Heart right ventricle (tissue), 16 donors: ENCODE measurements at regions not wholly inside any gene's neighbourhood (a gene's known extent, or its start where the extent isn't known, plus 50 kb on each side); places are given as distances from the start of the nearest gene placed in this dataset.

Experiments
- ATAC-seq, 8 donors: fragments of 200-7000 bp; cut with Tn5 transposase; one replicate each; pipeline ENCODE4 v1.9.1; 2020; ENCODE audit warnings: mild to moderate bottlenecking in 8 of 8, moderate library complexity in 8 of 8, moderate number of reproducible peaks in 1 of 8
- DNase-seq, 2 donors: peaks; one replicate each; pipeline ENCODE4 v3.0.0-alpha.2; 2020
- H3K27ac ChIP-seq, 10 donors: fragments of 200-600 bp; sonication (generic) in 2 of 10; one replicate each; pipeline versions ENCODE4 v1.5.0 to v1.8.0; 2020 to 2022; ENCODE audit warnings: mild to moderate bottlenecking in 3 of 10
- H3K27me3 ChIP-seq, 7 donors: fragments of 200-600 bp; one replicate each; pipeline ENCODE4 v1.8.0; 2021 to 2022; ENCODE audit warnings: mild to moderate bottlenecking in 2 of 7
- H3K36me3 ChIP-seq, 9 donors: fragments of 200-600 bp; sonication (generic) in 1 of 9; one replicate each; pipeline versions ENCODE4 v1.5.0 to v1.8.0; 2020 to 2022; ENCODE audit warnings: mild to moderate bottlenecking in 2 of 9
- H3K4me1 ChIP-seq, 9 donors: fragments of 200-600 bp; sonication (generic) in 1 of 9; one replicate each; pipeline versions ENCODE4 v1.5.0 to v1.8.0; 2020 to 2022; ENCODE audit warnings: mild to moderate bottlenecking in 4 of 9
- H3K4me3 ChIP-seq, 10 donors: fragments of 200-600 bp; sonication (generic) in 2 of 10; one replicate each; pipeline versions ENCODE4 v1.5.0 to v1.8.0; 2020 to 2022; ENCODE audit warnings: mild to moderate bottlenecking in 7 of 10, moderate library complexity in 2 of 10
- H3K9me3 ChIP-seq, 11 donors: fragments of 200-600 bp in 10 of 11; sonication (generic) in 2 of 11; one replicate each; pipeline versions ENCODE4 v1.5.0 to v1.8.0; 2013 to 2022; ENCODE audit warnings: mild to moderate bottlenecking in 2 of 11, control low read depth in 1 of 11, moderate library complexity in 1 of 11
- CTCF ChIP-seq, 9 donors: fragments of 200-600 bp; sonication (generic) in 2 of 9; IDR thresholded peaks; one replicate each; pipeline versions ENCODE4 v1.5.0 to v1.8.0; 2021 to 2022; ENCODE audit warnings: antibody characterized with exemption in 9 of 9, mild to moderate bottlenecking in 5 of 9, moderate library complexity in 1 of 9
- WGBS, 2 donors: extraction: QIAGEN DNeasy Blood & Tissue Kit; methylation state at CpG; one replicate each; pipeline ENCODE4 v1.1.7; 2013; ENCODE audit warnings: inconsistent platforms in 1 of 2; 5-methylcytosine and 5-hydroxymethylcytosine counted together
- intact Hi-C, 10 donors: fragments of 100-400 bp; cut with DNase I; formaldehyde crosslinking; loops; one replicate each; pipeline versions ENCODE4 v1.11.1 to v1.14.2; 2022
- donor health status: Arrhythmogenic right ventricular cardiomyopathy.
- donor health status: ischemic (EF 13 %, LVEDD 7.1; RV severe dilation, severe dysfunction).
- donor health status: healthy with polysubstance abuse.
- donor health status: DM: no; HTN: yes; CAD: no.
- donor health status: DM: no; HTN: no; CAD: no.
- donor health status: ischemic (EF 25% LVEDD 6.9; RV normal size, moderate dysfunction).
- donor health status: ischemic (EF 25% LVEDD 5.7; RV mildly dilated, moderate dysfunction).
- donor health status: healthy.
- donor health status: DM: yes; HTN: yes; CAD: no.
- donor health status: Ischemic cardiomyopathy.
- donor health status: ischemic (EF 35%, LVEDD 5.7; RV mildly dilated, moderate dysfunction).
- donor health status: nonischemic (EF 11% LVEDD 7.7; RV severe dilation, severe dysfunction).
- donor health status: DM: yes; HTN: yes; CAD: no.
- donor health status: PGD.
- donor health status: ischemic (EF 29% LVEDD 5.4; RV normal size, mild dysfunction).
- donor health status: nonischemic (EF 23%, LVEDD 6.1; RV moderate dilation, normal function).

- DNase-seq, result no peak
- Histone ChIP-seq H3K4me1 (no peaks in the 10 kb centered on the region), H3K36me3 (no peaks in the 10 kb centered on the region), H3K27ac (no peak overlapping the region), H3K27me3 (peaks cover 0 to 3% (median 0%) of the 10 kb centered on the region in 7 donors), H3K4me3 (no peak overlapping the region), H3K9me3 (peaks cover 0 to 36% (median 0%) of the 10 kb centered on the region in 11 donors)
- no peak for ATAC-seq
- WGBS, 2 donors, result 36% methylated on average over 5 of the region's 5 CpGs
- intact Hi-C loops, result no loop called here
- TF ChIP-seq CTCF (IDR thresholded peaks at IDR 0.05), result no peak
Observed at GRCh38 chr7:56219017-56219416, 102.8 kb upstream of the NUPR2 start.

GRCh38 chr7:56218510-56218909, 102.3 kb upstream of the NUPR2 start:
- intact Hi-C loops, result no loop called here
- Histone ChIP-seq H3K27me3 (peaks cover 0 to 3% (median 0%) of the 10 kb centered on the region in 7 donors), H3K4me1 (no peaks in the 10 kb centered on the region), H3K4me3 (no peak overlapping the region), H3K27ac (no peak overlapping the region), H3K9me3 (peaks cover 0 to 40% (median 0%) of the 10 kb centered on the region in 11 donors), H3K36me3 (no peaks in the 10 kb centered on the region)
- no peak for DNase-seq
- no peak for TF ChIP-seq CTCF (IDR thresholded peaks at IDR 0.05)
- WGBS, 2 donors, result 62 to 70% methylated on average over 4 of the region's 4 CpGs
- no peak for ATAC-seq

GRCh38 chr7:56213574-56213973, 97.4 kb upstream of the NUPR2 start:
- no peak for ATAC-seq
- no peak for DNase-seq
- intact Hi-C loops, result no loop called here

GRCh38 chr7:56206420-56206819, 90.2 kb upstream of the NUPR2 start:
- intact Hi-C loops, result no loop called here
- H3K9me3 ChIP-seq, result peaks cover 0 to 44% (median 0%) of the 10 kb centered on the region in 11 donors
- 31 to 49% methylated on average over 1 of the region's 1 CpG for WGBS, 2 donors
- no peaks in the 10 kb centered on the region for H3K27me3 ChIP-seq
- H3K36me3 ChIP-seq, result no peaks in the 10 kb centered on the region
- TF ChIP-seq CTCF (IDR thresholded peaks at IDR 0.05), result no peak
- ATAC-seq (no peak), DNase-seq (no peak)
- no peaks in the 10 kb centered on the region for H3K4me1 ChIP-seq
- no peak overlapping the region for H3K27ac ChIP-seq
- no peak overlapping the region for H3K4me3 ChIP-seq

More at GRCh38 chr7:56213574-56213973, 97.4 kb upstream of the NUPR2 start:
- TF ChIP-seq CTCF (IDR thresholded peaks at IDR 0.05), result no peak
- Histone ChIP-seq H3K4me1 (no peaks in the 10 kb centered on the region), H3K27ac (no peak overlapping the region), H3K4me3 (no peak overlapping the region), H3K36me3 (no peaks in the 10 kb centered on the region), H3K9me3 (peaks cover 0 to 70% (median 0%) of the 10 kb centered on the region in 11 donors), H3K27me3 (no peaks in the 10 kb centered on the region)
- WGBS, 2 donors, result 88 to 89% methylated on average over 1 of the region's 1 CpG
